SK-N-SH (cell line): ENCODE measurements at regions not wholly inside any gene's neighbourhood (a gene's known extent, or its start where the extent isn't known, plus 50 kb on each side); places are given as distances from the start of the nearest gene placed in this dataset.

Source experiments
- CTCF ChIA-PET: fragments of 300-600, 350-600 bp; formaldehyde crosslinking; extraction: SDS; loops from one replicate; lab custom pipeline; 2021; lab: Yijun Ruan, JAX
- POLR2A ChIA-PET: fragments of 350-600 bp; sonication (Branson Sonifier 250); formaldehyde crosslinking; extraction: SDS; loops from one replicate; lab custom pipeline; 2020; ENCODE audit warnings: antibody characterized with exemption, inconsistent platforms; lab: Yijun Ruan, JAX
- DNase-seq: peaks from one replicate; pipeline ENCODE4 v3.0.0; 2012
- H2AFZ ChIP-seq: fragments of 200-600 bp; sonication (generic); 2 replicates; pipeline ENCODE4 v1.8.1; 2016; ENCODE audit warnings: antibody characterized with exemption, mild to moderate bottlenecking, low read depth
- H3F3A ChIP-seq: fragments of 200-600 bp; sonication (generic); replicated peaks from 2 replicates; pipeline ENCODE3; 2016; ENCODE audit warnings: antibody characterized with exemption, mild to moderate bottlenecking; ENCODE audit not compliant: insufficient read depth
- H3K27ac ChIP-seq, 2 experiments: fragments of 200-500 bp in 1 of 2; fragments of 200-600 bp in 1 of 2; sonication (Bioruptor generic) in 1 of 2; sonication (generic), shearing (Covaris generic) in 1 of 2; 2 replicates each; pipeline versions ENCODE4 v1.5.1 to v1.6.1; 2014 to 2016; ENCODE audit warnings: low read depth in 2 of 2, inconsistent platforms in 1 of 2, low read length in 1 of 2, mild to moderate bottlenecking in 1 of 2, mixed read lengths in 1 of 2
- H3K27me3 ChIP-seq: fragments of 200-600 bp; sonication (generic), shearing (Covaris generic); 2 replicates; pipeline ENCODE4 v1.6.1; 2016; ENCODE audit warnings: mixed run types; ENCODE audit not compliant: insufficient read depth
- H3K36me3 ChIP-seq, 2 experiments: fragments of 200-500 bp in 1 of 2; fragments of 200-600 bp in 1 of 2; sonication (Bioruptor generic) in 1 of 2; sonication (generic) in 1 of 2; replicated peaks in 1 of 2; 2 replicates each; pipeline versions ENCODE3 to v1.5.1; 2014 to 2016; ENCODE audit warnings: low read length in 1 of 2, mild to moderate bottlenecking in 1 of 2; ENCODE audit not compliant: insufficient read depth in 2 of 2, control insufficient read depth in 1 of 2
- H3K4me1 ChIP-seq, 2 experiments: fragments of 200-500 bp in 1 of 2; fragments of 200-600 bp in 1 of 2; sonication (Bioruptor generic) in 1 of 2; sonication (generic), shearing (Covaris generic) in 1 of 2; 2 replicates each; pipeline versions ENCODE4 v1.5.1 to v1.6.1; 2014 to 2016; ENCODE audit warnings: low read depth in 1 of 2, low read length in 1 of 2, mixed run types in 1 of 2; ENCODE audit not compliant: insufficient read depth in 2 of 2, control insufficient read depth in 1 of 2
- H3K4me2 ChIP-seq: fragments of 200-600 bp; sonication (generic), shearing (Covaris generic); 2 replicates; pipeline ENCODE4 v1.6.1; 2017; ENCODE audit warnings: mixed run types
- H3K4me3 ChIP-seq, 2 experiments: fragments of 200-500 bp in 1 of 2; fragments of 200-600 bp in 1 of 2; sonication (Bioruptor generic) in 1 of 2; sonication (generic), shearing (Covaris generic) in 1 of 2; 2 replicates each; pipeline versions ENCODE4 v1.5.1 to v1.8.1; 2014 to 2016; ENCODE audit warnings: low read depth in 2 of 2, inconsistent platforms in 1 of 2, low read length in 1 of 2, mild to moderate bottlenecking in 1 of 2, mixed read lengths in 1 of 2, moderate library complexity in 1 of 2
- H3K79me2 ChIP-seq: fragments of 200-600 bp; sonication (generic); 2 replicates; pipeline ENCODE4 v1.8.1; 2017; ENCODE audit warnings: mild to moderate bottlenecking; ENCODE audit not compliant: insufficient read depth
- H3K9ac ChIP-seq: fragments of 200-600 bp; sonication (generic); 2 replicates; pipeline ENCODE4 v1.6.1; 2017; ENCODE audit warnings: mixed run types
- H3K9me2 ChIP-seq: fragments of 200-600 bp; sonication (generic); 2 replicates; pipeline ENCODE4 v1.6.1; 2017; ENCODE audit warnings: mixed run types
- H3K9me3 ChIP-seq: fragments of 200-600 bp; sonication (generic); 2 replicates; pipeline ENCODE4 v1.6.1; 2017; ENCODE audit warnings: mixed run types, mild to moderate bottlenecking, moderate library complexity
- H4K20me1 ChIP-seq: fragments of 200-600 bp; sonication (generic); 2 replicates; pipeline ENCODE4 v1.6.1; 2017; ENCODE audit warnings: mild to moderate bottlenecking, mixed run types; ENCODE audit not compliant: insufficient read depth
- EZH2phosphoT487 ChIP-seq: fragments of 200-600 bp; sonication (generic); IDR thresholded peaks from 2 replicates; pipeline ENCODE4 v1.6.1; 2017; ENCODE audit warnings: low read depth, mixed run types, mild to moderate bottlenecking, antibody characterized with exemption, moderate library complexity, borderline replicate concordance
- FOSL2 ChIP-seq: IDR thresholded peaks from 2 replicates; pipeline ENCODE4 v1.4.0; 2012; ENCODE audit warnings: low read depth, mild to moderate bottlenecking, moderate library complexity, borderline replicate concordance
- FOXM1 ChIP-seq: IDR thresholded peaks from 2 replicates; pipeline ENCODE4 v1.4.0; 2012; ENCODE audit warnings: low read depth, mild to moderate bottlenecking
- GABPA ChIP-seq: IDR thresholded peaks from 2 replicates; pipeline ENCODE4 v1.4.0; 2012; ENCODE audit warnings: low read depth, mild to moderate bottlenecking
- GATA2 ChIP-seq: sonication (generic); formaldehyde crosslinking; IDR thresholded peaks from 2 replicates; pipeline ENCODE4 v1.5.0; 2020; ENCODE audit warnings: mild to moderate bottlenecking, missing genetic modification reagents
- JUND ChIP-seq: IDR thresholded peaks from 2 replicates; pipeline ENCODE4 v1.4.0; 2012
- NFIC ChIP-seq: IDR thresholded peaks from 2 replicates; pipeline ENCODE4 v1.4.0; 2012; ENCODE audit warnings: borderline replicate concordance
- NRF1 ChIP-seq: IDR thresholded peaks from 2 replicates; pipeline ENCODE4 v1.6.1; 2012; ENCODE audit warnings: low read depth, mild to moderate bottlenecking, low read length
- RAD21 ChIP-seq: IDR thresholded peaks from 2 replicates; pipeline ENCODE4 v1.6.1; 2012; ENCODE audit warnings: mild to moderate bottlenecking, low read length
- RFX5 ChIP-seq: IDR thresholded peaks from 2 replicates; pipeline ENCODE4 v1.6.1; 2012; ENCODE audit warnings: mild to moderate bottlenecking, improper control_type of control experiment, low read length
- SMC3 ChIP-seq: IDR thresholded peaks from 2 replicates; pipeline ENCODE4 v1.6.1; 2012; ENCODE audit warnings: low read depth, low read length, improper control_type of control experiment
- TAF1 ChIP-seq: IDR thresholded peaks from 2 replicates; pipeline ENCODE4 v1.6.1; 2012; ENCODE audit warnings: low read depth, mild to moderate bottlenecking, low read length, moderate library complexity, borderline replicate concordance
- TCF12 ChIP-seq: IDR thresholded peaks from 2 replicates; pipeline ENCODE4 v1.4.0; 2012
- TEAD4 ChIP-seq: IDR thresholded peaks from 2 replicates; pipeline ENCODE4 v1.4.0; 2012; ENCODE audit warnings: mild to moderate bottlenecking, borderline replicate concordance; ENCODE audit not compliant: insufficient read depth
- WGBS: methylation state at CpG from one replicate; pipeline ENCODE4 v1.1.6; 2017; ENCODE audit warnings: low lambda C conversion rate; 5-methylcytosine and 5-hydroxymethylcytosine counted together
- TF ChIP-seq, protein P1 (sequence below): fragments of 150-350 bp; IDR thresholded peaks from 2 replicates; pipeline ENCODE4 v1.6.1; 2016; ENCODE audit warnings: mild to moderate bottlenecking, low read depth, low read length
- TF ChIP-seq, protein P2 (sequence below): fragments of 200-600 bp; sonication (generic); IDR thresholded peaks from 2 replicates; pipeline ENCODE4 v1.6.1; 2017; ENCODE audit warnings: antibody characterized with exemption, mild to moderate bottlenecking, moderate library complexity
- TF ChIP-seq, protein P3 (sequence below): IDR thresholded peaks from 2 replicates; pipeline ENCODE4 v1.4.0; 2012; ENCODE audit warnings: low read depth

GRCh38 chr15:60237446-60237845, 160.3 kb downstream of the ANXA2 start:
- Histone ChIP-seq H3K9me2 (no peaks in the 10 kb centered on the region), H3K36me3 (no peaks in the 10 kb centered on the region), H3K4me1 (no peaks in the 10 kb centered on the region), H3K27ac (no peak overlapping the region), H3K4me2 (no peak overlapping the region), H3F3A (no peaks in the 10 kb centered on the region), H3K27me3 (0 out of 2 replicates have a peak, but pooled peaks cover 5% of the 10 kb centered on the region), H2AFZ (no peak overlapping the region), H3K4me3 (no peak overlapping the region), H3K9me3 (no peaks in the 10 kb centered on the region), H4K20me1 (no peaks in the 10 kb centered on the region), H3K9ac (no peak overlapping the region), H3K79me2 (no peaks in the 10 kb centered on the region)
- CTCF ChIA-PET, result interaction anchor here (0.9 kb wide), 1 partner anchor 13 kb away, joined by 3 read pairs; no protein-coding TSS in a partner anchor
- TF ChIP-seq TCF12 (no peak), RFX5 (no peak), FOSL2 (no peak), EZH2phosphoT487 (no peak)
- TF ChIP-seq, protein P1, sequence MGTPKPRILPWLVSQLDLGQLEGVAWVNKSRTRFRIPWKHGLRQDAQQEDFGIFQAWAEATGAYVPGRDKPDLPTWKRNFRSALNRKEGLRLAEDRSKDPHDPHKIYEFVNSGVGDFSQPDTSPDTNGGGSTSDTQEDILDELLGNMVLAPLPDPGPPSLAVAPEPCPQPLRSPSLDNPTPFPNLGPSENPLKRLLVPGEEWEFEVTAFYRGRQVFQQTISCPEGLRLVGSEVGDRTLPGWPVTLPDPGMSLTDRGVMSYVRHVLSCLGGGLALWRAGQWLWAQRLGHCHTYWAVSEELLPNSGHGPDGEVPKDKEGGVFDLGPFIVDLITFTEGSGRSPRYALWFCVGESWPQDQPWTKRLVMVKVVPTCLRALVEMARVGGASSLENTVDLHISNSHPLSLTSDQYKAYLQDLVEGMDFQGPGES, result no peak
- TF ChIP-seq, protein P2, sequence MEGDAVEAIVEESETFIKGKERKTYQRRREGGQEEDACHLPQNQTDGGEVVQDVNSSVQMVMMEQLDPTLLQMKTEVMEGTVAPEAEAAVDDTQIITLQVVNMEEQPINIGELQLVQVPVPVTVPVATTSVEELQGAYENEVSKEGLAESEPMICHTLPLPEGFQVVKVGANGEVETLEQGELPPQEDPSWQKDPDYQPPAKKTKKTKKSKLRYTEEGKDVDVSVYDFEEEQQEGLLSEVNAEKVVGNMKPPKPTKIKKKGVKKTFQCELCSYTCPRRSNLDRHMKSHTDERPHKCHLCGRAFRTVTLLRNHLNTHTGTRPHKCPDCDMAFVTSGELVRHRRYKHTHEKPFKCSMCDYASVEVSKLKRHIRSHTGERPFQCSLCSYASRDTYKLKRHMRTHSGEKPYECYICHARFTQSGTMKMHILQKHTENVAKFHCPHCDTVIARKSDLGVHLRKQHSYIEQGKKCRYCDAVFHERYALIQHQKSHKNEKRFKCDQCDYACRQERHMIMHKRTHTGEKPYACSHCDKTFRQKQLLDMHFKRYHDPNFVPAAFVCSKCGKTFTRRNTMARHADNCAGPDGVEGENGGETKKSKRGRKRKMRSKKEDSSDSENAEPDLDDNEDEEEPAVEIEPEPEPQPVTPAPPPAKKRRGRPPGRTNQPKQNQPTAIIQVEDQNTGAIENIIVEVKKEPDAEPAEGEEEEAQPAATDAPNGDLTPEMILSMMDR, result no peak
- POLR2A ChIA-PET, result no interaction called here
- 30% methylated on average over 8 of the region's 8 CpGs for WGBS
- no peak for DNase-seq

DNA sequence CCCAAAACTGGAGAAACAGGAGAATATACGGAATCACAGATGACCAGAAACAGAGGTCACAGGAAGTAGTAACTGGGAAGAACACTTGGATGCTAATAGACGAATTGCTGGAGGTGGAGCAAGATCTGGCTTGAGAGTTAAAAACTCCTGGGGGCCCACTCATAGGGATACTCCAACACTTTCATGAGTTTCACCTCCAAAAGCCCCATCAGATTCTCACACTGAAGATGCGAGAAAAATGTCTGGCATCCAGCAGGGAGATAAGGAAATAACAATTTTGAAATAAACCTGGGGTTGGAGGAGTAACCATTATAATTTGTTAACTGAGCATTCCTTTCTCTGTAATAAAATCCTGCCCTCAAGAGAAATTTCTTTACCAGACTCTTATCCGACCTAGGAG, 154.0 kb downstream of the ANXA2 start:
- 4% methylated on average over 4 of the region's 4 CpGs for WGBS
- POLR2A ChIA-PET, result no interaction called here
- TF ChIP-seq, protein P2, result no peak
- TF ChIP-seq JUND (no peak), TCF12 (no peak), GABPA (no peak), SMC3 (no peak), FOXM1 (no peak), NRF1 (no peak), TEAD4 (no peak), GATA2 (CRISPR knock-in tag) (no peak), FOSL2 (no peak), TAF1 (no peak), RAD21 (no peak), NFIC (no peak)
- TF ChIP-seq, protein P3, sequence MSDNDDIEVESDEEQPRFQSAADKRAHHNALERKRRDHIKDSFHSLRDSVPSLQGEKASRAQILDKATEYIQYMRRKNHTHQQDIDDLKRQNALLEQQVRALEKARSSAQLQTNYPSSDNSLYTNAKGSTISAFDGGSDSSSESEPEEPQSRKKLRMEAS, result no peak

More for the DNA sequence above, 154.0 kb downstream of the ANXA2 start:
- Histone ChIP-seq H4K20me1 (no peaks in the 10 kb centered on the region), H3F3A (no peaks in the 10 kb centered on the region), H3K9me2 (no peaks in the 10 kb centered on the region), H3K9me3 (no peaks in the 10 kb centered on the region), H3K9ac (no peak overlapping the region), H3K4me3 (no peak overlapping the region), H3K27ac (no peak overlapping the region), H3K4me1 (no peaks in the 10 kb centered on the region), H3K79me2 (no peaks in the 10 kb centered on the region), H3K27me3 (no peaks in the 10 kb centered on the region; the same call in 1 of the 2 replicates), H3K4me2 (no peak overlapping the region), H3K36me3 (no peaks in the 10 kb centered on the region), H2AFZ (no peak overlapping the region)
- CTCF ChIA-PET, result interaction anchor here (1.0 kb wide), 1 partner anchor 9 kb away, joined by 3 read pairs; no protein-coding TSS in a partner anchor
- no peak for DNase-seq
